GM12873 (cell line): ENCODE measurements at regions not wholly inside any gene's neighbourhood (a gene's known extent, or its start where the extent isn't known, plus 50 kb on each side); places are given as distances from the start of the nearest gene placed in this dataset.

Source experiments
- CTCF ChIP-seq: IDR thresholded peaks from 2 replicates; pipeline ENCODE4 v1.5.1; 2012; ENCODE audit warnings: low read depth, mild to moderate bottlenecking, moderate library complexity, low read length, control low read depth; ENCODE audit not compliant: insufficient read depth; ENCODE audit errors: missing control alignments

- no peak for TF ChIP-seq CTCF
Measured at GRCh38 chr12:125360540-125360939, 295.3 kb downstream of the AACS start.

- no peak for TF ChIP-seq CTCF
Measured at GRCh38 chr12:125371033-125371432, 305.8 kb downstream of the AACS start.

- TF ChIP-seq CTCF = no peak
Measured at GRCh38 chr12:125372085-125372484, 306.9 kb downstream of the AACS start.

- TF ChIP-seq CTCF = no peak
Measured at GRCh38 chr12:125373375-125373774, 308.1 kb downstream of the AACS start.

GRCh38 chr12:125376422-125376821 lies 311.2 kb downstream of the AACS start:
- no peak for TF ChIP-seq CTCF

- TF ChIP-seq CTCF = no peak
Measured at GRCh38 chr12:125377093-125377492, 311.9 kb downstream of the AACS start.

- TF ChIP-seq CTCF = no peak
Measured at GRCh38 chr12:125381373-125381772, 316.1 kb downstream of the AACS start.
